IMR-90 (cell line): ENCODE measurements at regions not wholly inside any gene's neighbourhood (a gene's known extent, or its start where the extent isn't known, plus 50 kb on each side); places are given as distances from the start of the nearest gene placed in this dataset.

Source experiments
- CHD1 ChIP-seq: IDR thresholded peaks from 2 replicates; pipeline ENCODE4 v1.6.1; 2012; ENCODE audit warnings: low read depth, low read length, improper control_type of control experiment
- CTCF ChIP-seq: conservative IDR thresholded peaks from 2 replicates; pipeline ENCODE4 v1.5.1; 2012; ENCODE audit warnings: mild to moderate bottlenecking, low read depth, low read length, improper control_type of control experiment
- ELK1 ChIP-seq: fragments of 150-350 bp; IDR thresholded peaks from 2 replicates; pipeline ENCODE4 v1.6.1; 2016; ENCODE audit warnings: low read depth, mild to moderate bottlenecking, low read length, moderate library complexity, borderline replicate concordance
- POLR2A ChIP-seq: IDR thresholded peaks from 2 replicates; pipeline ENCODE4 v1.6.1; 2012; ENCODE audit warnings: mild to moderate bottlenecking, low read depth, low read length
- RAD21 ChIP-seq: IDR thresholded peaks from 2 replicates; pipeline ENCODE4 v1.6.1; 2012; ENCODE audit warnings: low read length, improper control_type of control experiment
- TF ChIP-seq, protein P1 (sequence below): fragments of 150-350 bp; IDR thresholded peaks from 2 replicates; pipeline ENCODE4 v1.6.1; 2017; ENCODE audit warnings: mild to moderate bottlenecking, antibody characterized with exemption, low read length, low read depth

DNA sequence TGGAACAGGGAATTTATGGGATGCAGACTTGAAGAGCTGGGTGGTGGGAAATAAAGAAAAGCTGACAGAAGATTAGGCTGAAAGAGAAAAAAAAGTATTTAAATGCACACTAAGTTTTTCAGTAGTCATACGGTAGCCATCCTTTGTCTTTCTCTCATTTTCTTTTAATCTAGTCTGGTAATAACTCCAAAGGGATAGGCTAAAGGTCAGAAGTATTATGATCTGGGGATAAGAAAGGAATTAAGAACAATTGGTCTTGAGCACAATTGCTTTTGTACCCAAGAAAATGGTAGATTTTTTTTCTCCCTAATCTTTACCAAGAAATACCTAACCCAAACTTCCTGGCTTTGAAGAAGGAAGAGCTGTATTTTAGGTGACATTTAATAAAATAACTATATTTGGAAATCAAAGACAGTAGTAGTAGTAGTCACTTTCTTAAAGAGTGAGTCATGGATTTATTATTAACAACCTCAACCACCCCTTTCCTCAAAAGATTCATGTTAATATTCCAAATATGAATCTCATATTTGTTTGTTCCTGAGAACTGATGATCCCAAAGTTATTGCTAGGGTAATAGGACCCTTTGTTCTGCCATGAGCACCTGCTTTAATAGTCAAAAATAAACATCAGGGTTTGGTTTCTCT is 120.2 kb upstream of the ODAD2 start:
- TF ChIP-seq RAD21 (no peak), ELK1 (no peak), POLR2A (no peak), CTCF (no peak), CHD1 (no peak)
- TF ChIP-seq, protein P1, sequence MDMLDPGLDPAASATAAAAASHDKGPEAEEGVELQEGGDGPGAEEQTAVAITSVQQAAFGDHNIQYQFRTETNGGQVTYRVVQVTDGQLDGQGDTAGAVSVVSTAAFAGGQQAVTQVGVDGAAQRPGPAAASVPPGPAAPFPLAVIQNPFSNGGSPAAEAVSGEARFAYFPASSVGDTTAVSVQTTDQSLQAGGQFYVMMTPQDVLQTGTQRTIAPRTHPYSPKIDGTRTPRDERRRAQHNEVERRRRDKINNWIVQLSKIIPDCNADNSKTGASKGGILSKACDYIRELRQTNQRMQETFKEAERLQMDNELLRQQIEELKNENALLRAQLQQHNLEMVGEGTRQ: no peak
